ENCODE measurements at regions not wholly inside any gene's neighbourhood (a gene's known extent, or its start where the extent isn't known, plus 50 kb on each side); places are given as distances from the start of the nearest gene placed in this dataset.

- DNase-seq: no peak
These were observed 767.4 kb downstream of the SLITRK6 start for GRCh38 chr13:85031771-85032170.

GRCh38 chr13:85028035-85028434 lies 771.2 kb downstream of the SLITRK6 start:
- no peak for DNase-seq

- DNase-seq: no peak
These were observed 780.1 kb downstream of the SLITRK6 start for GRCh38 chr13:85019121-85019520.

- DNase-seq: no peak
These were observed 786.2 kb downstream of the SLITRK6 start for GRCh38 chr13:85013006-85013405.

GRCh38 chr13:85009447-85009846 lies 789.8 kb downstream of the SLITRK6 start:
- no peak for DNase-seq

GRCh38 chr13:84999252-84999651 lies 800.0 kb downstream of the SLITRK6 start:
- DNase-seq: no peak

GRCh38 chr13:84998681-84999080 lies 800.5 kb downstream of the SLITRK6 start:
- no peak for DNase-seq

GRCh38 chr13:84997858-84998257 lies 801.4 kb downstream of the SLITRK6 start:
- DNase-seq: no peak

- DNase-seq: no peak
These were observed 804.6 kb downstream of the SLITRK6 start for GRCh38 chr13:84994582-84994981.

- DNase-seq: no peak
These were observed 813.4 kb downstream of the SLITRK6 start for GRCh38 chr13:84985860-84986259.

- DNase-seq: no peak
These were observed 815.9 kb downstream of the SLITRK6 start for GRCh38 chr13:84983321-84983720.

- DNase-seq: no peak
These were observed 818.6 kb downstream of the SLITRK6 start for GRCh38 chr13:84980571-84980970.

GRCh38 chr13:84978851-84979250 lies 820.4 kb downstream of the SLITRK6 start:
- DNase-seq: no peak

- no peak for DNase-seq
These were observed 825.6 kb downstream of the SLITRK6 start for GRCh38 chr13:84973661-84974060.

GRCh38 chr13:84972907-84973306 lies 826.3 kb downstream of the SLITRK6 start:
- no peak for DNase-seq

GRCh38 chr13:84962849-84963248 lies 836.4 kb downstream of the SLITRK6 start:
- no peak for DNase-seq

- no peak for DNase-seq
These were observed 837.0 kb downstream of the SLITRK6 start for GRCh38 chr13:84962141-84962750.

GRCh38 chr13:84961023-84961422 lies 838.2 kb downstream of the SLITRK6 start:
- DNase-seq: no peak

- no peak for DNase-seq
These were observed 839.4 kb downstream of the SLITRK6 start for GRCh38 chr13:84959818-84960217.

- no peak for DNase-seq
These were observed 844.6 kb downstream of the SLITRK6 start for GRCh38 chr13:84954636-84955035.

GRCh38 chr13:84951128-84951527 lies 848.1 kb downstream of the SLITRK6 start:
- DNase-seq: no peak

GRCh38 chr13:84946192-84946591 lies 853.0 kb downstream of the SLITRK6 start:
- DNase-seq: no peak

- DNase-seq: no peak
These were observed 858.4 kb downstream of the SLITRK6 start for GRCh38 chr13:84940798-84941197.

GRCh38 chr13:84940167-84940566 lies 859.1 kb downstream of the SLITRK6 start:
- DNase-seq: no peak

- DNase-seq: no peak
These were observed 864.3 kb downstream of the SLITRK6 start for GRCh38 chr13:84934911-84935310.

- DNase-seq: no peak
These were observed 865.4 kb downstream of the SLITRK6 start for GRCh38 chr13:84933797-84934196.
